GM12878 (cell line): ENCODE measurements at regions not wholly inside any gene's neighbourhood (a gene's known extent, or its start where the extent isn't known, plus 50 kb on each side); places are given as distances from the start of the nearest gene placed in this dataset.

ENCODE experiments used
- ATAC-seq: fragments of 200-7000 bp; cut with Tn5 transposase; 3 replicates; pipeline ENCODE4 v1.9.1; 2020; ENCODE audit warnings: mild to moderate bottlenecking, moderate library complexity
- BruUV-seq: library from RNA; stranded (reverse); fragments of 400-500 nt; replicated peaks from 2 replicates; lab custom pipeline; 2021; lab: Mats Ljungman, UMichigan
- CTCF ChIA-PET: fragments of 300-600 bp; sonication (Branson Sonifier 250); formaldehyde crosslinking; extraction: SDS; loops from one replicate; lab custom pipeline; 2021; ENCODE audit warnings: inconsistent platforms; lab: Yijun Ruan, JAX
- POLR2A ChIA-PET: fragments of 350-600 bp; formaldehyde crosslinking; extraction: SDS; loops from one replicate; lab custom pipeline; 2021; ENCODE audit warnings: inconsistent platforms; lab: Charles Lee
- RAD21 ChIA-PET: fragments of 300-600 bp; sonication (Branson Sonifier 250); formaldehyde crosslinking; loops from one replicate; lab custom pipeline; 2023; ENCODE audit warnings: antibody characterized with exemption; ENCODE audit not compliant: unreplicated experiment; lab: Charles Lee
- SMC1A ChIA-PET: fragments of 300-600 bp; sonication (Branson Sonifier 250); formaldehyde crosslinking; loops from one replicate; lab custom pipeline; 2023; ENCODE audit not compliant: unreplicated experiment, uncharacterized antibody; lab: Charles Lee
- DNase-seq: peaks from one replicate; pipeline ENCODE4 v3.0.0-alpha.2; 2011; ENCODE audit warnings: low read depth, low spot score
- FAIRE-seq: peaks from 3 replicates; lab custom pipeline; 2011; peaks lifted over from hg19 to GRCh38; lab: Jason Lieb, UNC
- H2AFZ ChIP-seq: 2 replicates; pipeline ENCODE4 v1.6.0; 2011; ENCODE audit warnings: low read depth, low read length, control low read depth; ENCODE audit not compliant: control insufficient read depth
- H3K27ac ChIP-seq: 2 replicates; pipeline ENCODE4 v1.5.1; 2011; ENCODE audit warnings: control low read depth; ENCODE audit not compliant: control insufficient read depth, insufficient read depth
- H3K27me3 ChIP-seq, 2 experiments: replicated peaks in 1 of 2; 2 replicates each; pipeline versions ENCODE4 v1.6.0 to v1.6.1; 2011; ENCODE audit warnings: low read length in 1 of 2; ENCODE audit not compliant: control insufficient read depth in 2 of 2, insufficient read depth in 2 of 2
- H3K36me3 ChIP-seq, 2 experiments: 2 replicates each; pipeline ENCODE4 v1.5.1; 2011; ENCODE audit warnings: low read length in 1 of 2; ENCODE audit not compliant: control insufficient read depth in 2 of 2, insufficient read depth in 2 of 2
- H3K4me1 ChIP-seq: 2 replicates; pipeline ENCODE4 v1.6.1; 2011; ENCODE audit warnings: mild to moderate bottlenecking, low read length, moderate library complexity, mixed read lengths; ENCODE audit not compliant: control insufficient read depth, insufficient read depth
- H3K4me2 ChIP-seq: 2 replicates; pipeline ENCODE4 v1.6.0; 2011; ENCODE audit warnings: control low read depth; ENCODE audit not compliant: control insufficient read depth, insufficient read depth
- H3K4me3 ChIP-seq: fragments of 200-600 bp; sonication (generic); 2 replicates; pipeline ENCODE4 v1.5.1; 2016
- H3K79me2 ChIP-seq: 2 replicates; pipeline ENCODE4 v1.6.0; 2011; ENCODE audit warnings: low read length; ENCODE audit not compliant: control insufficient read depth, insufficient read depth
- H3K9ac ChIP-seq: 2 replicates; pipeline ENCODE4 v1.8.0; 2011; ENCODE audit warnings: low read length, control low read depth, mixed read lengths; ENCODE audit not compliant: control insufficient read depth, insufficient read depth
- H3K9me3 ChIP-seq: replicated peaks from 3 replicates; pipeline ENCODE4 v1.5.1; 2011; ENCODE audit warnings: mild to moderate bottlenecking, low read length; ENCODE audit not compliant: control insufficient read depth, insufficient read depth
- H4K20me1 ChIP-seq: 2 replicates; pipeline ENCODE4 v1.6.0; 2011; ENCODE audit not compliant: control insufficient read depth, insufficient read depth
- CHD2 ChIP-seq: IDR thresholded peaks from 2 replicates; pipeline ENCODE4 v1.6.1; 2011; ENCODE audit warnings: low read depth, low read length, improper control_type of control experiment, borderline replicate concordance
- GABPA ChIP-seq: IDR thresholded peaks from 2 replicates; pipeline ENCODE4 v1.6.1; 2014; ENCODE audit warnings: antibody characterized with exemption, low read depth, mild to moderate bottlenecking, inconsistent platforms
- HCFC1 ChIP-seq: fragments of 150-350 bp; IDR thresholded peaks from 2 replicates; pipeline ENCODE4 v1.6.1; 2014; ENCODE audit warnings: low read length
- LARP7 ChIP-seq: fragments of 450-650 bp; IDR thresholded peaks from 2 replicates; pipeline ENCODE4 v1.6.1; 2017; ENCODE audit warnings: mild to moderate bottlenecking
- MEF2A ChIP-seq: IDR thresholded peaks from 2 replicates; pipeline ENCODE4 v1.6.1; 2011; ENCODE audit warnings: low read depth, mild to moderate bottlenecking, low read length, moderate library complexity; ENCODE audit not compliant: insufficient read depth
- NFXL1 ChIP-seq: fragments of 450-650 bp; IDR thresholded peaks from 2 replicates; pipeline ENCODE4 v1.6.1; 2017; ENCODE audit warnings: antibody characterized with exemption, mild to moderate bottlenecking, borderline replicate concordance
- NR2C2 ChIP-seq: IDR thresholded peaks from 2 replicates; pipeline ENCODE4 v1.6.1; 2011; ENCODE audit warnings: borderline replicate concordance, low read depth; ENCODE audit not compliant: control insufficient read depth, insufficient read length
- NR2F1 ChIP-seq: fragments of 450-650 bp; conservative IDR thresholded peaks from 2 replicates; pipeline ENCODE4 v1.6.1; 2017; ENCODE audit warnings: mild to moderate bottlenecking
- POLR2AphosphoS2 ChIP-seq: IDR thresholded peaks from 2 replicates; pipeline ENCODE4 v1.6.1; 2011; ENCODE audit warnings: low read depth, mild to moderate bottlenecking, low read length, improper control_type of control experiment, moderate library complexity
- RB1 ChIP-seq: fragments of 450-650 bp; formaldehyde crosslinking; IDR thresholded peaks from 2 replicates; pipeline ENCODE4 v1.6.1; 2017; ENCODE audit warnings: mild to moderate bottlenecking, borderline replicate concordance
- SREBF2 ChIP-seq: IDR thresholded peaks from 2 replicates; pipeline ENCODE4 v1.6.1; 2012; ENCODE audit warnings: mild to moderate bottlenecking, low read length
- STAT1 ChIP-seq: fragments of 450-650 bp; conservative IDR thresholded peaks from 2 replicates; pipeline ENCODE4 v1.6.1; 2014; ENCODE audit warnings: antibody characterized with exemption, mild to moderate bottlenecking
- TCF12 ChIP-seq: IDR thresholded peaks from 2 replicates; pipeline ENCODE4 v1.6.1; 2011; ENCODE audit warnings: low read depth, mild to moderate bottlenecking, low read length
- ZNF217 ChIP-seq: fragments of 450-650 bp; IDR thresholded peaks from 2 replicates; pipeline ENCODE4 v1.6.1; 2017; ENCODE audit warnings: antibody characterized with exemption, mild to moderate bottlenecking
- WGBS: methylation state at CpG from one replicate; pipeline ENCODE4 v1.1.6; 2016; ENCODE audit warnings: low lambda C conversion rate; ENCODE audit not compliant: insufficient replicate concordance, insufficient coverage; ENCODE audit errors: missing lambda C conversion rate; 5-methylcytosine and 5-hydroxymethylcytosine counted together
- in situ Hi-C: fragments of 300-500 bp; cut with MboI; formaldehyde crosslinking; loops from 9 replicates; pipeline ENCODE4 v1.14.3; 2018; ENCODE audit warnings: mixed read lengths
- intact Hi-C: fragments of 100-400 bp; cut with micrococcal nuclease; formaldehyde crosslinking; loops from one replicate; pipeline ENCODE4 v1.14.2; 2022; ENCODE audit not compliant: unreplicated experiment
- TF ChIP-seq, protein P1 (sequence below): IDR thresholded peaks from 2 replicates; pipeline ENCODE4 v1.6.1; 2011; ENCODE audit warnings: borderline replicate concordance, low read depth, mild to moderate bottlenecking, moderate library complexity, low read length; ENCODE audit not compliant: insufficient read depth, poor library complexity, severe bottlenecking
- TF ChIP-seq, protein P2 (sequence below): fragments of 450-650 bp; IDR thresholded peaks from 2 replicates; pipeline ENCODE4 v1.6.1; 2017; ENCODE audit warnings: antibody characterized with exemption, mild to moderate bottlenecking, moderate library complexity

DNA sequence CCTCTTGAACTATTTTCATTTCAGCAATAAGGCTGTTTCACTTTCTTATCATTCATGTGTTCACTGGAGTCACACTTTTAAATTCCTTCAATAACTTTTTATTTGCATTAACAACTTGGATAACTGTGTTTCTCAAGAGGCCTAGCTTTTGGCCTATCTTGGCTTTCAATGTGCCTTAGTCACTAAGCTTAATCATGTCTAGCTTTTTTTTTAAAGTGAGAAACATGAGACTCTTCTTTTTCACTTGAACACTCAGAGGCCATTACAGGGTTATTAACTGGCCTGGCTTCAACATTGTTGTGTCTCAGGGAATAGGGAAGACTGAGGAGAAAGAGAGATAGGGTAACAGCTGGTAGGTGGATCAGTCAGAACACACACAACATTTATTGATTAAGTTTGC, 64.0 kb upstream of the VCX2 start (continued):
- TF ChIP-seq, protein P1, sequence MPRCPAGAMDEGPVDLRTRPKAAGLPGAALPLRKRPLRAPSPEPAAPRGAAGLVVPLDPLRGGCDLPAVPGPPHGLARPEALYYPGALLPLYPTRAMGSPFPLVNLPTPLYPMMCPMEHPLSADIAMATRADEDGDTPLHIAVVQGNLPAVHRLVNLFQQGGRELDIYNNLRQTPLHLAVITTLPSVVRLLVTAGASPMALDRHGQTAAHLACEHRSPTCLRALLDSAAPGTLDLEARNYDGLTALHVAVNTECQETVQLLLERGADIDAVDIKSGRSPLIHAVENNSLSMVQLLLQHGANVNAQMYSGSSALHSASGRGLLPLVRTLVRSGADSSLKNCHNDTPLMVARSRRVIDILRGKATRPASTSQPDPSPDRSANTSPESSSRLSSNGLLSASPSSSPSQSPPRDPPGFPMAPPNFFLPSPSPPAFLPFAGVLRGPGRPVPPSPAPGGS: no peak
- no peak for TF ChIP-seq STAT1

DNA sequence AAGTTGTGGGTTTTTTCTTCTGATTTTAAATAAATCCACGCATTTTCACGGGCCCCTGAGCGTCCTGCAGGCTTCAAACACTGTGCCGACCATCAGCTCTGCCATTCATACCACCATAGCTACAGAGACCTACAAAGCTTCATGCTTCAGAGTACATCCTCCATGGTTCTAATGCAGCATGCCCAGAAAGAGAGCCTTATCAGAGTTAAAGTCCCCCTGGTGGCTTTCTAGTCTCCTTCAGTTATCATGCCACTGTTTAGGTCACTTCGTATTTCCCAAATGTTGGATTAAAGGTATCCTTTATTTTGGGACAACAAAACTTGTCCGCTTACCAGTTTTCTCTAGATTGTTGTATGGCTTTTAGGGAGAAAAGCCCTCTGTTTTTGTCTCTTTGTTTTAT, 66.7 kb upstream of the VCX2 start:
- CTCF ChIA-PET: no interaction called here

More for the DNA sequence above, 66.7 kb upstream of the VCX2 start:
- no peaks in the 10 kb centered on the region for H4K20me1 ChIP-seq
- no peak for FAIRE-seq
- POLR2A ChIA-PET: no interaction called here
- no peaks in the 10 kb centered on the region for H3K9me3 ChIP-seq
- no peaks in the 10 kb centered on the region for H3K27me3 ChIP-seq
- intact Hi-C loops: no loop called here
- SMC1A ChIA-PET: no interaction called here
- no peak for TF ChIP-seq HCFC1
- no peak for TF ChIP-seq CHD2
- TF ChIP-seq TCF12: no peak
- no peak for TF ChIP-seq SREBF2
- TF ChIP-seq, protein P2, sequence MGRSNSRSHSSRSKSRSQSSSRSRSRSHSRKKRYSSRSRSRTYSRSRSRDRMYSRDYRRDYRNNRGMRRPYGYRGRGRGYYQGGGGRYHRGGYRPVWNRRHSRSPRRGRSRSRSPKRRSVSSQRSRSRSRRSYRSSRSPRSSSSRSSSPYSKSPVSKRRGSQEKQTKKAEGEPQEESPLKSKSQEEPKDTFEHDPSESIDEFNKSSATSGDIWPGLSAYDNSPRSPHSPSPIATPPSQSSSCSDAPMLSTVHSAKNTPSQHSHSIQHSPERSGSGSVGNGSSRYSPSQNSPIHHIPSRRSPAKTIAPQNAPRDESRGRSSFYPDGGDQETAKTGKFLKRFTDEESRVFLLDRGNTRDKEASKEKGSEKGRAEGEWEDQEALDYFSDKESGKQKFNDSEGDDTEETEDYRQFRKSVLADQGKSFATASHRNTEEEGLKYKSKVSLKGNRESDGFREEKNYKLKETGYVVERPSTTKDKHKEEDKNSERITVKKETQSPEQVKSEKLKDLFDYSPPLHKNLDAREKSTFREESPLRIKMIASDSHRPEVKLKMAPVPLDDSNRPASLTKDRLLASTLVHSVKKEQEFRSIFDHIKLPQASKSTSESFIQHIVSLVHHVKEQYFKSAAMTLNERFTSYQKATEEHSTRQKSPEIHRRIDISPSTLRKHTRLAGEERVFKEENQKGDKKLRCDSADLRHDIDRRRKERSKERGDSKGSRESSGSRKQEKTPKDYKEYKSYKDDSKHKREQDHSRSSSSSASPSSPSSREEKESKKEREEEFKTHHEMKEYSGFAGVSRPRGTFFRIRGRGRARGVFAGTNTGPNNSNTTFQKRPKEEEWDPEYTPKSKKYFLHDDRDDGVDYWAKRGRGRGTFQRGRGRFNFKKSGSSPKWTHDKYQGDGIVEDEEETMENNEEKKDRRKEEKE: no peak
- TF ChIP-seq NFXL1: no peak
- TF ChIP-seq NR2C2: no peak
- TF ChIP-seq RB1: no peak
- no peak for TF ChIP-seq GABPA
- no peak for TF ChIP-seq ZNF217
- TF ChIP-seq LARP7: no peak
- no peak for TF ChIP-seq NR2F1
- no peak for TF ChIP-seq POLR2AphosphoS2
- no peak for TF ChIP-seq MEF2A
- TF ChIP-seq, all 136 proteins: peak for 0
- ATAC-seq (no peak), DNase-seq (no peak)
- Histone ChIP-seq H3K4me1 (no peaks in the 10 kb centered on the region), H3K4me2 (no peak overlapping the region), H3K36me3 (no peaks in the 10 kb centered on the region), H3K9ac (no peak overlapping the region), H3K4me3 (no peak overlapping the region), H2AFZ (no peak overlapping the region), H3K27ac (no peak overlapping the region), H3K79me2 (no peaks in the 10 kb centered on the region)
- RAD21 ChIA-PET: no interaction called here
- WGBS: 31% methylated on average over 6 of the region's 6 CpGs
- in situ Hi-C loops: no loop called here
- no TSS peak for BruUV-seq
